Hematopoietic multipotent progenitor cell (in vitro differentiated cells): ENCODE measurements at regions not wholly inside any gene's neighbourhood (a gene's known extent, or its start where the extent isn't known, plus 50 kb on each side); places are given as distances from the start of the nearest gene placed in this dataset.

ENCODE experiments used
- DNase-seq, 3 donors: peaks; one replicate each; pipeline ENCODE4 v3.0.0-alpha.2; 2011 to 2015; ENCODE audit warnings: low read depth in 2 of 3, low spot score in 2 of 3

DNA sequence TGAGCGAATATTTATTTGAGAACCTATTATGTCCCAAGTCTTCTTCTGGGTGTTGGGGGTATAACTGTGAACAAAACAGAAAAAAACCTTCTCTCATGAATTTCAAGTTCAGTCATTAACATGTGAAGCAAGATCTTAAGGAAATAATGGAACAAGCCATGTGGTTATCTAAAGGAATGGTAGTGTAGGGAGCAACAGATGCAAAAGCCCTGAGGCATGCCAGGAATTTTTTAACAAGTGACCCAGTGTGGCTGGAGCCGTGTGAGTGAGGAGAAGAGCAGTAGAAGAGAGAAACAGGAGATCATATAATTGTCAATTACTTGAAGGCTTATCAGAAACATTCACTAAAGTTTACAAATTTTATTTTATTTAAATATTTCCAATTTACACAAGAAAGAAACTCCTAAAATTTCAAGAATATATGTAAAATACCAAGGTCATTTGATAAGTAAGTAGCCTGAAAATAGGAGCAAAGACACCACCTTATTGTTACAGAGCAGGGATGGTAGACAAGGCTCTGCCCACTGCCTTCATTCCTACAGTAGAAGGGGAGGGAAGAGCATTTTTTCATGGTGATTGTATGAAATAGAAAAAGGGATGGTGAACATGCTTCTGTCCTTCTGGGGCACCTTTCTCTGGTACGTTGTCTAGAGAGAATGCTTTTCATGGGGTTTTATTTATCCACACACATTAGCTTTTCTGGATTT lies 345.1 kb downstream of the PLOD2 start:
- DNase-seq: no peak

DNA sequence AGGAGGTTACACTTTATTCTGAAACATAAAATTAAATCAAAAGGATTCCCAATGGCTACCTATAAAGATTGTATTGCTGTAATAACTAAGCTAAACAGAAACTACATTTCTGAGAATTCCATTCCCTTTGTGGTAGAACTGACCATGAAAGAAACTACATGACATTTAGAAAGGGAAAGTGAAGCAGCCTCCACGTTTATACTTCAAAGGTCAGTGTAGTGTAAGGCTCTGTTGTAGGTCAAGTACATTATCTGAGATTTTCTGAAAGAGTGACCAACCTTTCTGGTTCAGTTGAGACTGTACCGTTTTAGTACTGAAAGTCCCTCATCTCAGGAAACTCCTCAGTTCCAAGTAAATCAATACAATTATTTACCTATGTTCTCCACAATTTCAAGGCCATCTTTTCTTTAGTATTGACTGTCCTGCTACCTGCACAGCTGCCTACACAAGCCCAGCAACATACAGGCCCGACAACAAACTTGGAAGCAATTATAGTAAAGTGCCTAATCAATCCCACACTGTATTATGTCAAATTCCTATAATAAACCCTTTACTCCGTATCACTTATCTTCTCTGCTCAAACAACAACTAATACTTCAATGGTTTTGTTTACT lies 343.0 kb downstream of the PLOD2 start:
- no peak for DNase-seq

DNA sequence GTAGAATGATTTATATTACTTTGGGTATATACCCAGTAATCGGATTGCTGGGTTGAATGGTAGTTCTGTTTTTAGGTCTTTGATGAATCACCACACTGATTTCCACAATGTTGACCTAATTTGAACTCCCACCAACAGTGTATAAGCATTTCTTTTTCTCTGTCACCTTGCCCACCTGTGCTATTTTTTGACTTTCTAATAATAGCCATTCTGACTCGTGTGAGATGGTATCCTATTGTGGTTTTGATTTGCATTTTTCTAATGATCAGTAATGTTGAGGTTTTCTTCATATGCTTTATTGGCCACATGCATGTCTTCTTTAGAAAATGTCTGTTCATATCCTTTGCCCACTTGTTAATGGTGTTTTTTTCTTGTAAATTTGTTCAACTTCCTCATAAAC lies 340.8 kb downstream of the PLOD2 start:
- no peak for DNase-seq

DNA sequence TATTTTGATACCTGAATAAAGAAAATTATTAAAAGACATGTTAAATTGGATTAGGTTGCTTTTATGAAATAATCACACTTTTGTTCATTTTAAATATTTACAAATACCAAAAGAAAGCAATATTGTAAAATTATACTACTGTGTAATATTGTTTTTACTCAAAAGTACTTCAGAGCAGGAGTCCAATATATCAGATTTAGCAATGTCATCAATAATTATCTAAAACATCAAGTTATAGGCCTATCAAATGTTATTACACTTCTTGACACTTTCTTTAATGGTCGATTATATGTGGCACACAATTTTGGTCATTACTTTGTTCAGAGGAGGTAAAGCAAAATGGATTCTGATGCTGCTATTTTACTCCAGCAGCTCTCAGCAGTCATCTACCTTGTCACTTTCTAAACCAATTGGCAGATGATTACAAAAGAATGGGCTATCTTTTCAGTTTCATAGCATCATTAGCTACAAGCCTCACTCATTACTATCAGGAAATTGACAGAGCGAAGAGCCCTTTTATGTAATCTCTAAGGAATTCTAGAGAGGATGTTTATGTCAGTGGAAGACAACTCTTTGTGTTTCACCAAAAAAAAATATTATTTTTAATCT lies 318.6 kb downstream of the PLOD2 start:
- no peak for DNase-seq

DNA sequence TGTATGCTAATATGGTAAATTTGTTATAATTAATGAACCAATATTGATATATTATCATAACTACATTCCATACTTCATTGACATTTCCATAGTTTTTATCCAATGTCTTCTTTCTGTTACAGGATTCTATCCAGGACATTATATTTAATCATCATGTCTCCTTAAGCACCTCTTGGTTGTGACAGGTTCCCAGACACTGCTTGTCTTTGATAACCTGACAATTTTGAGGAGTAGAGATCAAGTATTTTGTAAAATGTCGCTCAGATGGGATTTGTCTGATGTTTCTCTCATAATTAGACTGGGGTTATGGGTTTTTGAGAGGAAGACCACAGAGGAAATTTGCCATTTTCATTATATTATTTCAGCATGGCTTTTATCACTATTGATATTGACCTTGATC lies 317.4 kb downstream of the PLOD2 start:
- DNase-seq: no peak

DNA sequence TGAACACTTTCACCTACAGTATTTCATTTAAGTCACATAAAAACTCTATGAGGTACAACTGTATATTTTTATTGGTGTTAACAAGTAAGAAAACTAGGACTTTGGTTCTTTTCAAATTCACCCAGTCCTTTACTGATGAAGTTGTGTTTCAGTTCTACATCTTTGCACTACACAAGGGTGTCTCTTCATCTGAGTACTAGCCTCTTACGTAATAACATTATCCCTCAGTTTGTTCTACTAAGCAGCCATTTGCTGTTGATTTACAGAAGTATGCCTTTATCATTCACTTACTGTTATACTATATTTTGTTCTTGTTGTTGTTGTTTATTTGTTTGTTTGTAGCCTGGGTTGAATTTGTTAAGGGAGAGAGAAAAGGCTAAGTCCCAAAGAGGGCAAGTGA lies 311.9 kb downstream of the PLOD2 start:
- DNase-seq: no peak

DNA sequence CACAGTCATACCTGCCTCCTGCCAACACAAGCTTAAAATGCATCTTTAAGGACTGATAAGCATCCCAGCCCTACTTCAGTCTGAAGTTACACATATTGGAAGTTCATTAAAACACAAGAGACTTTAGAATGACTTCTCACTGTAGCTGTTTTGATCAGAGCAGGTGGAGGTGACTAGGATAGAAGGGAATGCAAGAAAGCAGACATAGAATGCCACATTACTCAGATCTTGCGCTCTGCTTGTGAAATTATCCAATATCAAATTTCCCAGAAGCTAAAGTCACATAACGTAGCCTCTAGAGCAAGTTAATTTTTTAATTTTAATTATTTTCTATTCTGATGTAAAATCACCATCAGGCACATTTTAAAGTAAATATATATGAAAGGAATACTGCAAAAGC lies 306.5 kb downstream of the PLOD2 start:
- DNase-seq: no peak

DNA sequence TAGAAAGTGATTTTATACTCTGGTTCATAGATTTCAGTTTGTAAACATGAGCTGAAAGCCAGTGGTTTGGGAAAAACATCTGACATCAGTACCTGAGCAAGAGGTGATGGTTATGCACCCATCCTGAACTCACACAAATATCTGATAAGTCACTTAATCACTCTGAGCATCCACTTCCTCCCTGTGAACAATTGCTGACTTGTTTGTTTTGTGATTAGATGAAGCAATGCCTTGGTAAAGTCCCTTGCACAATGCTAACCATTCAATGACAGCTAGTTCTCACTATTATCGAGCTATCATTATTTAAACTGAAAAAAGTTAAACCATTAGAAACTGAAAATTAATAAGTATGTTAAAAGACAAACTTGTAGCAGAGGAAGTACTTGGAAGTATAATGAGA lies 303.0 kb downstream of the PLOD2 start:
- no peak for DNase-seq

DNA sequence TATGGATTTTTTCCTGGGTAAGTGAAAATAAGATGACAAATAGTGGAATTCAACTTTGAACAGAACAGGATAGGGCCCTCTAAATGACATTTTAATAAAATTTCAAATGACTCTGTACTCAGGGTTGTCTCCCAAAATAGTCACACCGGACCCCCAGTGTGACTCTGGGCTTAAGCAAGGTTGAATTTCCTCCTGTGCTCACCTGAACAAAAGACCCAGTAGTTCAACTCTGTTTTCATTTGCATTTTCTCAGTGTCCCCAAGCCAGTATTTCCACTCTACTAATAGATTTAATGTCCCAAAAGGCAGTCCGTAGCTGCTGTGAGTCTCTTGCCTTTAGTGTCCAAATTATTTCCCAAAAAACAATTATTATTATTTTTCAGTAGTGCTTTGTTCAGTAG lies 296.6 kb downstream of the PLOD2 start:
- no peak for DNase-seq

DNA sequence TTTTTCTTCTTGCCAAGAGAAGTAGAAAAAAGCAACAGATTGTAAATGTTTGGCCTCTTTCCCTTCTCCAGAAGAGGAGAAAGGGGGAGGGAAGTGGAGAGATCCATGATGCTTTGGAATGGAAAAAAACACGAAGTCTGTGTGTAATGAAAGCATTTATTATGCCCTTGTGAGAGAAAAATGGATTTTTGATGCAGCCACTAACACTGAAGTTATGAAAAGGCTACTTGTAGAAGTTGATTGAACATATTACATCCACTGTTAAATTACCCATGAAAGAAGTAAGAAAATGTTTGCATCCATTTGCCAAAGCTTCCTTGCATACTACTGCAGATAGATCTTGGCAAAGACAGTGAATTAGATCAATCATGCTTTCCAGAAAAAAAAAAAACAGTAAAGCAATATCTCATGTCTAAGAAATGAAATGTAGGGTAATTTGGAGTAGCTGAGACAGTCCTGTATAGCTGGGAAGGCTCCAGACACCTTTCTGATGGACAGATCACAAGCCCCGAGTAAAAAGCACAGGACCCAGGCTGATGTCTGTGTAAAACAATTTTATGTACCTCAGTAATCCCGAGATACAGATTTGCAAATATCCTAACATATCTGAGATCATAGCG lies 295.5 kb downstream of the PLOD2 start:
- no peak for DNase-seq

DNA sequence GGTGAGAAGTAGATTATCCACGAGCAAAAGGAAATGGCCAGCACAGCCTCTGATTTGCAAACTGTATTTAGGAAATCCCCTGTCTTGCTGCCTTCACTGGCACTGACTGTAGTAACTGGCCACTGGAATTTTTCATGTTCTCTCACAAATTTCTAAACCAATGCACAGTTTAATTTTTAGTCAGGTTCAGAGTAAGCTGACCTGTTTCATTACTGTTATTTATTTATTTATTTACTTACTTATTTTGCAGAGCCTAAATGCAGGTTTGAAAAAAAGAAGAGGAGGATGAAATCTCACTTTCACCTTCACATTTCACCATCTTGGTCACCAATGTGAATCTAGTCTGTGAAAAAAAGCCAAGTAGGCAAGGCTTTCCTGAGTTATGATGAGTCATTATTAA lies 291.0 kb downstream of the PLOD2 start:
- no peak for DNase-seq

DNA sequence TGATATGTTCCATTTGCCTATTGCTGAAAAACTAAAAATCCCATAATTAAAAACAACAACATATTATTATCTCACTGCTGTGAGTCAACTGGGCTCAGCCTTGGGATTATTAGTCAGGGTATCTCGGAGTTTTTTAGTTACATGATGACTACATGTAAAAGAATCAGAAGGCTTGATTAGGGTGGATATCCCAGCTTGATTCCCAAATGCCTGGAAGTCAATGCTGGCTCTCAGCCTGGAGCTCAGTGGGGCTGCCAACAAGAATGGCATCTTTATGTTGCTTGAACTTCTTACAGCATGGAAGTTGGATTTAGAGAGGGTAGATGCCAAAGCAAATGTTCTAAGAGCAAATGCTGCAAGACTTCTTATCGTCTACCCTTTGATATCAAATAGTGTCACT lies 278.5 kb downstream of the PLOD2 start:
- no peak for DNase-seq

DNA sequence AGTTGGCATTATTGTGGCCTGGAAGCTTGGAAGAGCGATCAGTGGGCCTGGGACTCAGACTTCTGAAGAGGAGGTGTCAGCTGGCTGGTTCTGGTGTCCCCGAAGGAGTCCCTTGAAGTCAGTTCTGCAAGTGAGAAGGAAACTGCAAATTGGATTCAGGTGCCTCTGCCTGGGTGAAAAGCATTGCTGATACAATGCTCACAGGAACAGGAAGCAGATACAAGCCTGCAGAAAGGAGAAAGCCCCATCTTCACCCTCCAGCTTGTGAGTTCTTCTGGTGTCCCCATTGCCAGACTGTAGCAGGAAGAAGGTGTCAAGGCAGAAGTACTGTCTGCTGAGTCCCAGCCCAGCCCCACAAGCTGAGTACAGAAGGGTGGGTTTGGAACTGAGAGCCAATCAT lies 271.3 kb downstream of the PLOD2 start:
- DNase-seq: no peak

DNA sequence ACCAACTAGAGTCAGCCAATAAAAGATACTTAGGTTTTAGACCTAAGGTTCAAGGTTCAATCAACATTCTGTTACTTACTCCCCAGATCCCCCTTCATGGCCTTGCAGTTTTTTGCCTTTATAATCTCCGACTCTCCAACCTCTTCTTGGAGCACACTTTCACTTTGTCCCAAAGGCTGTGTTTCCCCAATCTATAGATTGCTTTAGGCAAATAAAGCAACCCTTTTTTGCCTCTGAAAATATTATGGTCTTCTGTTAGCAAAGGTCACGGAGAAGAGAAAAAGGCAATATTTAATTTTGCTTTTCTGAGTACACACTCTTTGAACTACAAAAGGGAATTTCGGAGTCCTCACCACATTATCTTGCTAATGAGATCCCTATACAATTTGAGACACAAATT lies 268.1 kb downstream of the PLOD2 start:
- DNase-seq: no peak

DNA sequence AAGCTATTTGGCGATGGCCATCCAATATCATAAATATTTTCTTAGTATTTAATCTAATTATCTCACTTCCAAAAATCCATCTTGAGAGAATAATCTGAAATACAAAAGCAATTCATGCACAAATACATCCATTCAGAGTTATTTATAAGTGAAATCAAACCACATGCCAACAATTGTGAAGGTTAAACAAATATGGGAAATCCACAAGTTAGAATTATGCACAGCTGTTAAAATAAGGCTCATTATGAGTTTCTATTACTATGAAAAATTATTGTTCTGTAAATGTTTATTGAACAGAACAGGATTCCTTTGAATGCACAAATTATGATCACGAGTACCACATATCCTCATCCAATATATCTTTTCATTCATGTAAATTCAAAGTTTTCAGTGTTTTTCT lies 267.7 kb downstream of the PLOD2 start:
- no peak for DNase-seq

DNA sequence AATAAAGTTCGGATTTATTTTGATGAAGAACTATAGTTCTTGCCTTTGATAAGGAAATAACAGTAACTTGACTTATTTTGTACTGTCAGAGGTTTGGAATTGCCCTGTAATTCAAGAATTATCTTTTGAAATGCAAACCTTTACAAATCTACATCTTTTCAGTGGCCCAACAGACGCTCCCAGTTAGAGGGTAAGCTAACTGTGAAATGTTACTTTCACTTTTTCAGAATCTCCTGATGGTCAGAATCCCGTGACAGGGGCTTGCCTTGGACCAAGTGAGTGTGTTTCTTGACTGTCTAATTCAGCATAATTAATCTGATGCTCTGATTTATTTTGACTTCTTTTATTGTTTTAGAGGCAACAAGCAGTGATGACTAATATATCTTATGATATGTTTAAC lies 262.5 kb downstream of the PLOD2 start:
- DNase-seq: no peak

DNA sequence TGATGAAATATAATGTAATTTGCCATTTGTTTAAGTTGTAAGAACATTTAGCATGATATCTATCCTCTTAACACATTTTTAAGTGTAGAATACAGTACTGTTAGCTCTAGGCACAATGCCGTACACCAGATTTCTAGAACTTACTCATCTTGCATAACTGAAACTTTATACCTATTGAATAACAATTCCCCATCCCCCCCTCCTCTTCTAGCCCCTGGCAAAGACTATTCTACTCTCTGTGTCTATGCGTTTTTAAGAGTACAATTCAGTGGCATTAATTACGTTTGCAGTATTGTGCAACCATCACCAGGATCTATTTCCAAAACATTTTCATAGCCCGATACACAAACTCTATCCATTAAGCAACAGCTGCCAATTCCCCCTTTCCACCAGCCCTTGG lies 261.7 kb downstream of the PLOD2 start:
- no peak for DNase-seq

DNA sequence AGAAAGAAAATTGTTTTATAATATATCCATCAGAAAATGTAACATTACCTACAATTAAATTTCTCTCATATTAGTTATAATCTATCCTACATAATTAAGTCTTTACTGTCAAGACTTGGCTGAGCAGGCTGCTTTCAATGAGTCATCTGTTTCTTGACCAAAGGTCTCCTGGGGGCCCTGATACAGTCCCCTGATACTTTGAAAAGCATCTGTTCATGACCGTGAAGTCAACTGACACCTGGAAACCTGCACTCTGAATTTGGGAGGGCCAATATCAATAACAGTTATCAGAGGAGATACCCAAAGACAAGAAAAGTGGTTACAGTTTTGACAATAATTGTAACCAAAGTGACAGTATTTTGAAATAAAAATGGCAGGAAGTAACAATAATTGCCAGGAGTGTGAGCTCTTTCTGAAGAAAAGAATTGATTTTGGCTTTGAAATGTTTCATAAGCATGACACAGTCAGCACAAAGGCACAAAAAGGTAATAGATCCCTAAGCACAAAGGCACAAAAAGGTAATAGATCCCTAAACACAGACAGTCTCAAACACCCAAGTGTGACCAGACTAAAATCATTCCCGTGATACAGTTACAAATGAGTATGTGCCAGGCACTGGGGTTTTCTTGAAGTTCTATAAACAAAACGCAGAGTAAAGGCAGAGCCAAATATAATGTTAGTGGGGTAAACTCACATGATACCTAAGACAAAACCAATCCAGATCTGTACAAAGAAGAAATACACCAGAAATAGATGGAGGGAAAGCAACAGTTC lies 260.7 kb downstream of the PLOD2 start:
- DNase-seq: no peak

DNA sequence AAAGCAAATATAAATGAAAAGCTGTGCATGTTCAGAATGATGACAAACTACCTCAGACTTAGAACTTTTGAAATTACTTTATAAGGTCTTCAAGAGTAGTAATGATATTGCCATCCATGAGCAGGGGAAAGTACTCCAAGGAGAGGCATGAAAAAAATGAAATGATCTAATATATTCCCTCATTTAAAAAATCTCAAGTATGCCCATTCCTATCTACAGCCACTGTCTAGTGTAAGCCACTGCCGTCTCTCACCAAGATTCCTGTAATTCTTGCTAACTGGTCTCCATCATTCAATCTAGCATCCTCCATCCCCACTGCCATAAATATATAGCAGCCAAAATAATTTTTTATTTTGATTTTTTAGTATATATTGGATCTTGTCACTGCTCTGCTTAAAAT lies 258.8 kb downstream of the PLOD2 start:
- DNase-seq: no peak

DNA sequence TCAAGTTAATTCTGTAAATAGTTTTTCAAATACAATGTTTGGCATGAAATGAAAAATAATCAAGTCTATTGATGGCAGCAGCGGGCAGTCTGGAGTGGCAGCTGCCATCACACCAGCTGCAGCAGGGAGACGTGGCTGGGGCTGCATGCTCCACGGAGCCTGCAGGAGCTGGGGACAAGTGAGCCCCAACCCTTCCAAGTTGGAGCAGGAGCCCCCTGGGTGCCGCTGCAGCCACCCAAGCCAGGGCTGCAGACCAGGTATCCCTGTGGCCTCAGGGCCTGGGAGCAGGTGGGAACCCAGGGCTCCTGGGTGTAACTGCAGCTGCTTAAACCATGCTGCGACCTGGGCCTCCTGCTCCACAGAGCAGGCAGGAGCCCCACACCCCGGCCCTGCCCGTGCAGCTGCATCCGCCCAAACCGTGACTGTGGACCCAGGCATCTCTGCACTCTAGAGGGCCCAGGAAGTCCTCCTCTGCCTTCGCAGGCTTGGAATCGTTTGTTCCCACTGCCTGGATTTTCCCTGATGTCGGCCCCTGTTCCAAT lies 257.4 kb downstream of the PLOD2 start:
- DNase-seq: no peak

DNA sequence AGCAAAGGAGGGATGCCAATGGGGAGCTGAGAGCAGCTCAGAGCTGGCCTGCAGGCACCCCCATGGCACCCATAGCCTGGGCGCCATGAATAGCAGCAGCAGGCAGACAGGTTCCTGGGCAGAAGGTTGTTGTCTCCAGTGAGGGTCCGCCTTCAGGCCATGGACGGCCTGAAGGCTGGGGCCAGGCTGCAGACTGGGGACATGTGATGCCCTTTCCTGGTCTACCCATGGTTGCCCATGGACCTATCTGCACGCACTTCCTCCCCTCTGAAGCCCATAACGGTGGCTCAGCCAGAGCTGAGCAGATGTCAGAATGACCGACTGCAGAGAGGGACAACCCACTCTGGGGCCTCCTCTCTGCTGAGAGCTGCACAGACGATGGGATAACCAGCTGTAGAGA lies 256.8 kb downstream of the PLOD2 start:
- no peak for DNase-seq
